Right renal cortex interstitium (tissue), 3 donors: ENCODE measurements at regions not wholly inside any gene's neighbourhood (a gene's known extent, or its start where the extent isn't known, plus 50 kb on each side); places are given as distances from the start of the nearest gene placed in this dataset.

Experiments used
- DNase-seq, 3 donors: peaks; one replicate each; pipeline ENCODE4 v3.0.0-alpha.2; 2013; ENCODE audit warnings: low read depth in 3 of 3, low spot score in 2 of 3

DNA sequence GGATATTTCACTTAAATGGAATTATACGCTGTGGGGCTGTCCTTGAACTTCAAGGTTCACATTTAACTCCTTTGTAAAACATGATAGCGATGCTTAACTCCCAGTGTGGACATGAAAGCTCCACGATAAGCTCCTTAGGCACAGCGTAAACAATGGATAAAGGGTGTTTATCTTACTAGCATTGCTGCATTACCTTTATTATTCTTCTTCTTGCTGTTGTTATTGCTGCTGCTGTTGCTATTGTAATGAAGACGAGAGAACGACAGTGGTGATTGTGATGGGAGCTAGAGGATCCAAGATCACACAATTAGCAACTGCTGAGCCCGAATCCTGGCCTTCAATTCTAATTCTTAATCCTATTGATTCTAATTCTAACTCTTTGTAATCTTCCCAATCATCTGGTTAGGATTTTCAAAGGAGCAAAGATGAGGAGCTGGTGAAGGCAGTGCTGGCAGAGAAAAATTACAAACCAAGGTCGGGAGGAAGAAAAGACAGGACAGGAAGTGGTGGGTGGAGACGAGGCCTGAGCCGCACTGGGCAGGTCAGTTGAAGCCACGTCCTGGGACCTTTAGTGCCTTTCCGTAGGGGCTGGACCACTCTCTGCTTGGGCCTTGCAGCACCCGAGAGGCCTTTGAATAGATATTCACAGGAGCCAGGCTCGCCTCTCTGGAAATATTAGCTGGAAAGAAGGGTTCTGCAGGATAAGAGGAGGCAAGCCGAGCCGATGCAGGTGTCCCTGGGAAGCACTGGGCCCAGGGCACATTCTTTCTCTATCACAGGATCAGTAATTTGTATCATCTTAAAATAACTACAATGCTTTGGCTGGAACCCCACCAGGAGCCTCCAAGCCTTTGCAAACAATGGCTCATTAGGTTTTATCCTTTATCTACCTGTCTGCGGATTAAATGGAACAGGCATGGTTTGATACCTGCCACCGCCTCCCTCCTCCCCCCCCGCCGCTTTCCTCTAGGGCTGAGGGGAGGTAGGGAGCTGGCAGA is 571.6 kb downstream of the AJAP1 start:
- no peak for DNase-seq

DNA sequence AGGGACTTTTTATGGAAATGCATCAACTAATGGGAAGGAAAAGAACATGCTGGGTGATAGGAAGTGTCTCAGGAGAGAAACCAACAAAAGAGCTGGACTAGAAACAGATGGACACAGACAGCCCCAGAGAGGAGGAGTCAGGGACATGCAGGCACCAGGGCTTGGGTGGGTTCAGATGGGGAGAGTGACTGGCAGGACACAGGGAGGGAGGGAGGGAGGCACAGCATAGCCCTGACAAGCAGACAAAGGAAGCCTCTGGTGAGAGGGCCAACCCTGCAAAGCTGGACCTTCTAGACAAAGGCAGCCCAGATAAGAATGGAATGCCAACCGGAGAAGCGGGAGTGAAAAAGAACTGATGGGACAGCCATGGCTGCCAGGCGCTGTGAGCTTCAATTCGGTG is 568.8 kb downstream of the AJAP1 start:
- DNase-seq, result no peak

DNA sequence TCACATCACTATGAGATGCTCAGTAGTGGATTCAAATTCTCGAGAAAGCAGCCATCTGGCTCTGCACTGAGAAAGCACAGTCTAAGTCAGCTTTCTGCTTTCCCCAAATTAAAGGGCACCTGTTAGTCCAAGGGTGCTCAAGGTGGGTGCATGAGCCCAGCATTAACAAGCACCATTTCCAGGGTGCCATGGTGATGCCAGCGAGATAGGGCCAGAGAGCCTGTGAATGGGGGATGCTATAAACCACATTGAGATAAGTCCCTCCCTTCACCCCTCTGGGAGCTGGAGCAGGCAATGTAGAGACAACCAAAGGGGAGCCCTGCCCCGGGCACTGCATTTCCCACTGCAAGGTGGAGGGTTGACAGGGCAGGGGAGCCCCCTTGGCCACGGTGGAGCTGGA is 568.2 kb downstream of the AJAP1 start:
- DNase-seq, result no peak

DNA sequence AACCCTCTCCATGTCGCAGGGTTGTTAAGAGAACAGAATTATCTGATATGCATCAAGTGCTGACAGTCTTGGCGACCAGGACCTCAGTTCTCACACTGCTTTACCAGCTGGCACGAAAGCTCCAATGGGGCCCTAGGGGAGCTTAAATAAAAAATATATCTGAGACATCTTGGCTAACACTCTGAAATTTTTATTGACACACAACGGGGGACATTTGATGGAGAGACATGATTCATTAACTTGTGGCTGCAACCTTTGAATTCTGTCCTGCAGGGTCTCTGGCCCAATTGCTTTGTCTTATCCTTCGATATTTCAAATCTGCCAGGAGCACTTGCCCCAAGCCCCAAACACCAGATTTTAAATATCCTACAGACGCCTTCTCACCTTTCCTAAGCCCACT is 567.0 kb downstream of the AJAP1 start:
- no peak for DNase-seq

DNA sequence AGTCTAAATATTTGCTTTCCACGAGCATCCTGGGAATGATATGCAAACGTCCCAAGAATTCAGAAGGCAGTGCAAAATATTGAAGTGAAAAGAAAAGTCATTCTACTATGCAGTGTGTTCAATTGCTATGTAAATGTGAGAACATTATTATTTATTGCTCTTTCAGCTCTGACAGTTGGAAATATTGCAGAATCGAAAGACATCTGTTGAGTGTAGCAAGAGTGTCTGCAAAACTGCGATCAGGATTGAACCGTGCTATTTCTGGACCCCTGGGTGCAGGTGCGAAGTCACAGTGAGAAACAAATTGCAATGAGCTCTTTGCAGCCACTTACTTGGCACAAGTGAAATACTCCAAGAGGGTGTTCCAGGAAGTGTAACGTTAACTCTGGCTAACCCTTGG is 566.4 kb downstream of the AJAP1 start:
- DNase-seq, result no peak

DNA sequence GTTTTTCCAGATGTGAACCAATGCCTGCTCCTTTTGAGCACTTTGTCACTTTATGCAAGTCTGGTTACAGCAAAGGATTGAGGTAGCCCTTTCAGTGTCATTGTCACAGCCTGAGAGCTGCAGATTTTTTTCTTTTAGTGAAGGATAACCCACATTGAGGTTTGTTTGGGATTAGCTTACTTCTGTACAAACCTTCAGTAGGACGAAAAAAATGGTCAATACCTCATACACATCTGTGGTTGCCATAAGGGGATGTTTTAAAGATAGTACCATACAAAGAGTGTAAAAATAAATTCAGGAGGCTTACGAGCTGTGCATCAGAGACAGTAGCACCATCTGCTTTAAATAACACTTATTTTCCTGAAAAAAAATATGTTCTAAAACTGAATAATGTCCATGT is 566.0 kb downstream of the AJAP1 start:
- no peak for DNase-seq

DNA sequence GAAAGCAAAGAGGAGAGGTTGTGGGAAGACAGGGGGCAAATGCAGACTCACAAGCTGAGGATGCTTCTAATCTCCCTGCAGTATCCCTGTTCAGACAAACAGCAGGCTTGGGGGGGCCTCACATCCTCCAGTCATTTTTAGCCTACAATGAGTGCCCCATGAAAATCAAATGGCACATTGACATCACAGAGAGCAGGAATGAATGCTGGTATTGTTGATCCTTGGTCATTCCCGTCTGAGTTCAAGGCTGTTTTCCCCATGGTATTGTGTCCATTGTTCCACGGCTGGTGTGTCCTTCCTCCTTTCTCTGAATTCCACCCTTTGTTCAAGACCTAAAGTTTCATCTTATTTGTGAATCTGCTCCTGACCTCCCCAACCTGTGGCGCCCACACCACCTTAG is 545.6 kb downstream of the AJAP1 start:
- DNase-seq, result no peak

DNA sequence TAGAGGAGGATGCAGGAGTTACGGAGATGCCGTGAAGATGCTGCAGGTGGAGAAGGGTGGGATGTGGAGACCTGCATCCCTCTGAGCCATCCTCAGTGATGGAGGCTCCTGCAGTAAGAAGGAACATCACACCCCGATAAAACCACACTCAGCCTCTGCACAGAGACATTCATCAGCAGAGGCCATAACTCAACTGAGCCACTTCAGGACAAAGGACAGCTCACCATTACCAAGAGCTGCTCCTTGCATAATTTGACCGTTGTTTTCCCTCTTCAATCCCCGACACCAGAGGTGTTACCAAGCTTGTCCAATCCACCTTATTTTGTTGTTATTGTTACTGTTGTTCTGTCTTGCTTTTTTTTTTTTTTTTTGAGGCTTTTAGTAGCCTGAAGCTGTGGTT is 543.9 kb downstream of the AJAP1 start:
- peak in 1 of 3 donors; percentile 1 for DNase-seq

DNA sequence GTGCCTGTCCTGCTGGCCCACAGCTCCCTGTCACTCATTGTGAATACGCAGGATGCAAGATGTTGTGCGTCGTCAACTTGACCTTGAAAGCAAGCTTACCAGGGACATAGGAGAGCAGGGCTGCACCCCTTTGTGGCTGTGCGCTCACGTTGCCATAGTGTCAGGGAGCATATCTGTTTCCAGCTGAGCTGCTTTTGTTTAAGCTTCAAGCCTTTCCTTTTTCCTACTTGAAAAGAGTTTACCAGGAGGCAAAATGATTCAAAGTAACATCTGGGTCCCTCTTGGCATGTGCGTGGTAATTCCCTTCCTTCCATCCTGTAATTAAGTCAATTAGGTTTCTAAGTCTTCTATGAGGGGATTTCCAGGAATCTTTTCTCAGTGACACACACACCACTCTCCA is 537.1 kb downstream of the AJAP1 start:
- no peak for DNase-seq

DNA sequence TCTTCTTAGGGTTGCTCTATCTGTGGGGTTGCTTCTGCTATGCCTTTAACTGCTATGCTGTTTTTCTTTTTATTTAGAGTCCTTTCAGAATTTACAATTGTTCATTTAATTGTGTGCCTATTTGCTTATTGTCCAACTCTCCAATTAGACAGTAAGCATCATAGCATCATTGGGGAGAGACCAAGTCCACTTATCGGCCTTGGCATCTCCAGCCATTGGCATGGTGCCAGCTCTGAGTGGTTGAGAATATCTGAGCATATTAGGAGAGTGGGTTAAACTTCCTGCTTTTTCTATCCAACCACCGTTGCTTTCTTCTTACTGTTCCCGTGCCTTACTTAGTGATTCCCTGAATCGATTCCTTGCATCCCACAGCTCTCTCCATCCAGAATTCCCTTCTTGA is 535.0 kb downstream of the AJAP1 start:
- DNase-seq, result no peak

DNA sequence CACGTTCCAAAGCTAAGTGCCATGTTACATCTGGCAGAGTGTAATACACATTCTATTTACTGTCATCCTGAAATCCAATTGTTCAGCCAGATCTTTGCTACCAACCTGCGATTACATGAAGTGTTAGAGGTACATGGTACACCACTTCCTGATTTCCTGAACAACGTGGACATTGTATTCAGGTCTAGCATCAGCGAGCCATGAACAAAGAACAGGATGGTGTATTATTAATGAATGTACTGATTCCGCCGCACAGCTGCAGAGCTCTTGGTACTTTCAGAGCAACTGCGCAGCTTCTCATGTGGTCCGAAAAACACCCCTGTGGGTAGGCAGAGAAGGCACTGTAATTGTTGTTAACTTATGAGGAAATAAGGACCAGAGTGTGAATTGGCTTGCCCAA is 511.4 kb downstream of the AJAP1 start:
- DNase-seq, result no peak

DNA sequence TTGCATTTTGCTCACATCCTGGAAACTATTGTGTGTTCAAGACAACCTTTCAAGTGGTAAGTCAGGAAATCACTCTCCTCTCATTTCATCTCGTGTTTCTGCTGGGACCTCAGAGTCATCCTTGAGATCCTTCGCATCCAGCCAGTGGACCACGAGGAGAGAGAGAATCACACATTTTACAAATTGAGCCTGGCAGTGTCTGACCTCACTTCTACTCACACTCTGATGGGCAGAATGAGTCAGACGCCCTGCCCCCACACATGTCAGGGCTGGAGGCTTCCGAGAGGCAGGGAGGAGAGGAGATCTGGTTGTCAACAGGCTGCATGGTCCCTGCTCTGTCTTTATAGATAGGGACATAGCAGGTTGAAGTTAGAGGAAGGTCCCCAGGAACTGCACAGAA is 509.7 kb downstream of the AJAP1 start:
- DNase-seq, result no peak

DNA sequence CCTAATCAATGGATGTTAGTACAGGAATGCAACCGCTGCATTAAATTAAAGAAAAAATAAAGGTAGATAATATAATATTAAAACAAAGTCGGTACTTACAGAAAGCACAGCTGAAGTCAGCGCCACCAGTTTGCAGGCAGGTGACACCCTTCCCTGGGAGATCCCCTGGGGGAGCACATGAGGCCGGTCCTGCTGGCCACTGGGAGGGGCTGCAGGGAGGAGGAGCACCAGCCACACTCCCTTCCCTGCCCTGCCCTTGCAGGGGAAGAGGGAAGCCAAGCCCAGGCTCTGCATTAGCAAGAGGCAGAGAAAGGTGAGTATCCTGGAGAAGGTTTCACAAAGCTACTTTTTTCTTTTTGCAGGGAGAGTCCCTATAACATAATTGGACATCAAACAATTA is 507.0 kb downstream of the AJAP1 start:
- DNase-seq, result no peak

DNA sequence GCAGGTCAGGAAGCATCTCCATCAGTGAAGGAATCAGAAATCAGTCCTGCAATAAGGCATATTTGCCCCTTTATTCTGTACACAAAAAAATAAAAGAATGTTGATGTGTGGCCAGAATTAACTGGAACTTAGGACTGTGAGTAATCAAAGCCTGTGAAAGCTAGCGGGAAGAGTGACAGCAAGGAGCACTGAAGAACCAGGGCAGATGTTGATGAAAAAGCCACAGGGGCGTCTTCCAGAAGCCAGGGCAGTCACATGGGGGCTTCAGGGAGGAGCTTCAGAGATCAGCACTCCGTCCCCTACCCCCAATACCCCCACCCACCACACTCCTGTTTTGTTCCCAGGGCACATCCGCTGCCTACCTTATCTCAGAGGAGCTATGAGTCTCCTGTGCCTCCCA is 502.8 kb downstream of the AJAP1 start:
- DNase-seq, result no peak

DNA sequence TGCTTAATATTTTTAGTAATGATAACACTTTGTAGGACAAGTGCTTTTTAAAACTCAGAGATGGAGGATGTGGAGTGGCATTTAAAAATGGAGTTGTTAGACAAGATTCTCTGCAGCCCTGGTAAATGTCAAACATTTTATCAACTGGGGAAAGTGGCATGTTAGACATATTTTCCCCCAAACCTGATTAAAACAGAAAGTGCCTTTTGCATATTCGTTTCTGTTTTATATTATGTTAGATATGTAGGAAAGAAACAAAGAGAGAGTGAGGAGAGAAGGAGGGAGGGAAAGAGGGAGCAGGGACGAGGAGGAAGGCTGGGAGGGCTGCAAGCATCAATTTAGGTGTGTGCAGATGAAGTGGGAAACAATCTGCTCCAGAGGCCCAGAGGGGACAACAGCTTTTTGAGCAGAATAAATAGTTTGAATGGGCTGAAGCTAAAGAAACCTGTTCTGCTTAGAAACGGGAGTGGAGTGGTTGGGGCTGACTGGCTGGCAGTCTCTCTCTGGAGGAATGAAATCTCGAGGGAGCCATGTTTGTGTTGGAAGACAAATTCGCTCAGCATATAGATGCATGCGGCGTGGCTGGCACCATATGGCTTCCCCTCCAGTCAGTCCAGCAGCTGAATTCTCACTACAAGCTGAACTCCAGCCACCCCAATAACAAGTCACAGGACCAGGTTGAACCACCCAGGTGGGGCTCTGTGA is 502.2 kb downstream of the AJAP1 start:
- no peak for DNase-seq

DNA sequence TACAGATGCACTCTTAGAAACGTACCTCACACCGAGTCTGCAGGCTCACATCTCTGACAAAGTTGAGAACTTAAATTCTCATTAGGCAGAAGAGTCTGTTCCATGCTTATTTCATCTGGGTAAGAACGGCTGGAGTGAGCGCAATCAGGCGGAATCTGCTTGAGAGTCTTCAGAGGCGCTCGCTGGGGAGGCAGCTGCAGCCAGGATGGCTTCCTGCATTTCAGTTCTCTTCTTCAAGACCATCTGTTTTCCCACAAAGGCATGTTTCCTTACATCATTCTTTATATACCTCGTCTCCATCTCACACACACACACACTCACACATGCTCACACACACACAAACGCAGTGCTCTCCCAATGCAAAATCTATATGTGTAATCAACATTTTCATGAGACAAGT is 497.1 kb downstream of the AJAP1 start:
- no peak for DNase-seq

DNA sequence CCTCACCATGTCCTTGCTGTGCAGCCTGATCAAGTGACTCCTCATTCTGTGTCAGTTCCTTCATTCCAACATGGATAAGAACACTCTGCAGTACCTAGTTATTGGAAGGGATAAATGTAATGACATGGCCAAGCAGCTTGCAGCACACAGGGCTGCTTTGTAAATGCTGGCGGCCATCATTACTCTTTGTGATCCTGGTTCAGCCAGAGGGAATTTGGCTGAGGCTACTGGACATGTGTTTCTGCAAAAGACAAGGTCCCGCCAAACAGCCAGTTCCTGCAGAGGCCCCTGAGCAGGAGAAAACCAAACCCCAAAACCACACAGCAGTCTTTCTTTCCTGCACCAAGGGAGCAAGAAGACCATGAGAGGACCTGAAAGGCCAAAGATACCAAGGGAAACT is 495.8 kb downstream of the AJAP1 start:
- no peak for DNase-seq

DNA sequence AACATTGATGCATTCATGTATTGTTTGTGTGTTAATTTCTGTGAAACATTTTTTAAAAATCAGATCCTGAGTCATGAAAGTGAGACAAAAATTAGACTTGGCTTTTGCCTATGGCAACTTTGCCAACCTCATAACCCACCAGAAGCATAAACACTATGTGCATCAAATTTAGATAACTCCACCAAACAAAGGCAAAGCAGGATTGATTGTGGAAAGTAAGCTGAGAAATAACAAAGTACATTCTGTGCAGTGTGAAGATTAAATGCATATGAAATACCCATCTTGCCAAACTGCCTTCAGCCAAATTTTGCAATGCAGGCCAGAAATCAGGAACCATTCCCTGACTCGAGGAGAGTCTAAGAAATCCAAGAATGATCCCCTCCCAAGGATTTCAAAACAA is 493.4 kb downstream of the AJAP1 start:
- no peak for DNase-seq

DNA sequence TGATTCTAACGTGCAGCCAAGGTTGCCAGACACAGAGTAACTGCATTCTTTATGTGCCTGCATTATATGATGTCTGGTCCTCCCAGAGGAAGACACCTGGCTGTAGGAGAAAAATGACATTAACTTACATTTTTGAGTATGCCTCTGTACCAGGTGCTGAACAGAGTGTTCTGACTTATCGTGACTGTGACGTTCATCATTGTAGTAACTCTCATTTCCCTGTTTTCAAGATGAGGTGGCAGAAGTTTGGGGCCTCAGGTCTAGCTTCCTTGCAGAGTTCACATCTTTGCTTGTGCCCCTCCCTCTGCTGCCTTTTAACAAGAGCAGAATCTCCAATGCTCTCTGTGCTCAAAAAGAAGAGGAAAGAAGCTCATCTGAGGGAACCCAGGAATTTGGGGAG is 488.0 kb downstream of the AJAP1 start:
- no peak for DNase-seq

DNA sequence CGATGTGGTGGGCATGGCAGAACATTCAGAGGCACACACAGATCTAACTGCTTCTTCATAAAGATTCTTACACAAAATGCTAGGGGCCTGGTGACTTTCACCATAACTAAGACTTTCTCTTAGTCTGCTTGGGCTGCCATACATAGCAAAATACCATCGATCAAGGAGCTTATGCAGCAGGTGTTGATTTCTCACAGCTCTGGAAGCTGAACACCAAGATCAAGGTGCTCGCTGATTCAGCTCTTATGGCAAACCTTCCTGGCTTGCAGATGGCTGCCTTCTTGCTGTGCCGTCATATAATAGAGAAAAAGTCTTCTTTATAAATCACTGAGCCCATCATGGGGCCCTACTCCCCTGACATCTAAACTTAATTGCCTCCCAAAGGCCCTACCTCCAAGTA is 487.3 kb downstream of the AJAP1 start:
- DNase-seq, result no peak

DNA sequence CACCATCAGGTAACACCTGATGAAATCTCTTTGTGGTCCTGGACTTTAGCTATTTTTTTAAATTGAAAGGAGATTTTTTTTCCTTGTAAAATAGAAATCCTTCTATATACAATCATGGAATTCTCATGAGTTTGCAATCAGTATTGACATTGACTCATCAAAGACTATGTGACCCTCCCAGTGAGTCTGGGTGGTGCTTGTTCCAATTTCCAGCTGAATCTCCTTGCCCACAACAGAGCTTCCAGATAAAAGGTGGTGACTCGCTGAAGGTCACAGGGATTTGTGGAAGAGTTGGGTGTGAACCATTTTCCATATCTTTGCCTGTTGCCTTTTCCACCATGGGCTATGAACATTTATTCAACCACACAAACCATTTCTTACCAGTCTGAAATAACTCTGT is 486.6 kb downstream of the AJAP1 start:
- DNase-seq, result no peak

DNA sequence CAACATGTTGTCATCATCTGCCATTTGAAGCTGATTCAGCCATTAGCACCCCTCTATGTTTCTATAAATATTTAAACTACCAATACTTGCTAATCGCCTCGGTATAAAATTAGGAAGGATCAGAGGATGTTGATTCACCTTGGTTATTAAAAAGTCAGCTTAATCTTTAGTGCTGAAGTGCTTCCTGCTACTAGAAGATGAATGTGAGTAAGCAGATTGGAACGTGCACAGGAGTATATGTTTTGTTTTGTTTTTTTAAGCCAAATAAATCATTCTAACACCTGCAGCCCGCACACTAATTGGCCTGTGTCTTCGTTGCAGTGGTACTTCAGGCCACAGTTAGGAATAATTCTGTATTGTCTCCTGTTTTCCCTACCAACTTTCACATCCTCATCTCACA is 485.7 kb downstream of the AJAP1 start:
- DNase-seq, result no peak
